B cell (primary cell): ENCODE measurements at regions not wholly inside any gene's neighbourhood (a gene's known extent, or its start where the extent isn't known, plus 50 kb on each side); places are given as distances from the start of the nearest gene placed in this dataset.

ENCODE experiments used
- ATAC-seq: fragments of 200-7000 bp; cut with Tn5 transposase; one replicate; pipeline ENCODE4 v1.10.0; 2021; ENCODE audit warnings: low read depth, mild to moderate bottlenecking, moderate number of reproducible peaks, moderate library complexity
- CTCF ChIA-PET: fragments of 350-600 bp; sonication (Branson Sonifier 250); formaldehyde crosslinking; loops from one replicate; lab custom pipeline; 2021; ENCODE audit warnings: antibody characterized with exemption, inconsistent platforms; lab: Charles Lee
- POLR2A ChIA-PET: fragments of 350-600 bp; sonication (Branson Sonifier 250); formaldehyde crosslinking; loops from one replicate; lab custom pipeline; 2021; ENCODE audit warnings: antibody characterized with exemption; lab: Charles Lee
- DNase-seq: peaks from one replicate; pipeline ENCODE4 v3.0.0; 2013
- H2AFZ ChIP-seq: 2 replicates; pipeline ENCODE4 v1.6.1; 2012; ENCODE audit warnings: mild to moderate bottlenecking, low read depth, low read length; ENCODE audit not compliant: insufficient read depth, poor library complexity, severe bottlenecking
- H3K27ac ChIP-seq, 2 donors: 1 replicate in 1 of 2; 2 replicates in 1 of 2; pipeline ENCODE4 v1.5.1; 2012 to 2013; ENCODE audit warnings: low read length in 2 of 2, mild to moderate bottlenecking in 2 of 2, moderate library complexity in 1 of 2
- H3K27me3 ChIP-seq, 4 experiments: fragments of 200-600 bp in 1 of 4; sonication (generic) in 1 of 4; replicated peaks in 1 of 4; 1 replicate in 2 of 4; 2 replicates in 2 of 4; pipeline versions ENCODE4 v1.6.1 to v1.7.0; 2013 to 2016; ENCODE audit warnings: low read length in 3 of 4, mild to moderate bottlenecking in 2 of 4, mixed read lengths in 1 of 4, moderate library complexity in 1 of 4; ENCODE audit not compliant: insufficient read depth in 4 of 4, control insufficient read depth in 3 of 4; ENCODE audit errors: control extremely low read depth in 1 of 4
- H3K36me3 ChIP-seq, 2 experiments: replicated peaks in 1 of 2; 1 replicate in 1 of 2; 2 replicates in 1 of 2; pipeline versions ENCODE4 v1.6.1 to v1.7.1; 2013; ENCODE audit warnings: low read length in 1 of 2; ENCODE audit not compliant: insufficient read depth in 2 of 2, control insufficient read depth in 1 of 2; ENCODE audit errors: control extremely low read depth in 1 of 2, extremely low read depth in 1 of 2
- H3K4me1 ChIP-seq, 2 donors: fragments of 200-600 bp in 1 of 2; sonication (generic) in 1 of 2; 1 replicate in 1 of 2; 2 replicates in 1 of 2; pipeline versions ENCODE4 v1.5.1 to v1.6.1; 2013 to 2017; ENCODE audit warnings: low read length in 2 of 2; ENCODE audit not compliant: control insufficient read depth in 2 of 2, insufficient read depth in 2 of 2
- H3K4me2 ChIP-seq: replicated peaks from 2 replicates; pipeline ENCODE3; 2012; ENCODE audit warnings: mild to moderate bottlenecking, low read depth, low read length; ENCODE audit not compliant: poor library complexity, severe bottlenecking
- H3K4me3 ChIP-seq, 5 experiments: fragments of 200-600 bp in 1 of 5; sonication (generic) in 1 of 5; 1 replicate in 3 of 5; 2 replicates in 2 of 5; pipeline versions ENCODE4 v1.5.1 to v1.7.0; 2011 to 2016; ENCODE audit warnings: low read length in 4 of 5, mild to moderate bottlenecking in 4 of 5, low read depth in 2 of 5, control low read depth in 1 of 5, moderate library complexity in 1 of 5; ENCODE audit not compliant: insufficient read depth in 1 of 5; ENCODE audit errors: control extremely low read depth in 1 of 5, extremely low read depth in 1 of 5
- H3K79me2 ChIP-seq: fragments of 200-600 bp; sonication (generic); one replicate; pipeline ENCODE4 v1.6.0; 2016; ENCODE audit warnings: low read length; ENCODE audit not compliant: control insufficient read depth, insufficient read depth
- H3K9ac ChIP-seq: fragments of 200-600 bp; sonication (generic); 2 replicates; pipeline ENCODE4 v1.6.1; 2017; ENCODE audit warnings: mild to moderate bottlenecking, low read length, moderate library complexity
- H3K9me3 ChIP-seq, 3 donors: one replicate each; pipeline versions ENCODE4 v1.6.1 to v1.7.1; 2013; ENCODE audit warnings: low read length in 2 of 3; ENCODE audit not compliant: control insufficient read depth in 2 of 3, insufficient read depth in 1 of 3; ENCODE audit errors: control extremely low read depth in 1 of 3
- H4K20me1 ChIP-seq: 2 replicates; pipeline ENCODE4 v1.6.0; 2012; ENCODE audit warnings: mild to moderate bottlenecking, low read length; ENCODE audit not compliant: insufficient read depth, control insufficient read depth, poor library complexity, severe bottlenecking
- H3K27ac Mint-ChIP-seq: one replicate; pipeline ENCODE4 v1.8.0; 2021; ENCODE audit warnings: mixed read lengths
- H3K27me3 Mint-ChIP-seq: one replicate; pipeline ENCODE4 v1.8.0; 2021; ENCODE audit warnings: mixed read lengths
- H3K4me1 Mint-ChIP-seq: one replicate; pipeline ENCODE4 v1.8.0; 2021; ENCODE audit warnings: mixed read lengths
- H3K4me3 Mint-ChIP-seq: one replicate; pipeline ENCODE4 v1.8.0; 2021; ENCODE audit warnings: mixed read lengths
- H3K9me3 Mint-ChIP-seq: one replicate; pipeline ENCODE4 v1.8.0; 2022; ENCODE audit warnings: mixed read lengths; ENCODE audit not compliant: insufficient read depth
- EZH2 ChIP-seq: IDR thresholded peaks from 2 replicates; pipeline ENCODE4 v1.6.1; 2012; ENCODE audit warnings: borderline replicate concordance, low read depth, mild to moderate bottlenecking, moderate library complexity, low read length; ENCODE audit not compliant: insufficient read depth, poor library complexity, severe bottlenecking
- WGBS: methylation state at CpG from one replicate; pipeline ENCODE4 v1.1.5; 2013; ENCODE audit warnings: missing lambda C conversion rate; ENCODE audit not compliant: insufficient coverage; 5-methylcytosine and 5-hydroxymethylcytosine counted together
- intact Hi-C: fragments of 100-400 bp; cut with micrococcal nuclease; formaldehyde crosslinking; loops from one replicate; pipeline ENCODE4 v1.10.0; 2022
- TF ChIP-seq, protein P1 (sequence below): fragments of 200-600 bp; IDR thresholded peaks from one replicate; pipeline ENCODE4 v1.8.0; 2022; ENCODE audit warnings: antibody characterized with exemption, mild to moderate bottlenecking

DNA sequence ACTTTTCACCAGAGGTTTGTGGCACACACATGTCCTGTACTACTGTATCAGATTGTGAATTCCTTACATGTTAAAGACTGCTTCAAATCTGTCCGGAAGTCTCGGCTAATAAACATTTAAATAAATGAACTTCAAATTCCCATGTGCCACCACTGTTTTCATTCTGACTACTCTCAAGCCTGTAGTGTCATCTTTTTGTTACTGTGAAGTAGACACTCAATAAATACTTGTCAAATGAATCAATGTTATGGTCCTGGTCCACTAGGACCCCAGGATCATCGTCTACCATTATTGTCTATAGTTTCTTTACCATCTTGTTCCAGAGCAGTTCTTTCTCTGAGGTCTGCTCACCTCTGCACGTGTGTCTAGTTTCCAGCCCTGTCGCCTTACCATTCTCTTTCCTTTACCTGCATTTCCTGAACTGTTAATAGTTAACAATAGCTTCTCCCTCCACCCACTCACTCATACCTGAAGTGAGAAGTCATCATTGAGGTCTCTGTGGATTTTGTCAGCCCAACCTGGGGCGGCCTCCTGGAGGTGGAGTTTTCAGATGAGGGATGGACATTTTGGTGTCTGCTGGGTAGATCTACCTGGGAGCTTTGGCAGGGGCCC lies 333.0 kb downstream of the SEC14L1 start:
- Mint-ChIP-seq H3K27ac (peak overlapping the region; percentile 83), H3K4me1 (peaks cover 93% of the 10 kb centered on the region), H3K4me3 (peak overlapping the region; percentile 66), H3K27me3 (no peaks in the 10 kb centered on the region), H3K9me3 (no peaks in the 10 kb centered on the region)
- Histone ChIP-seq H3K79me2 (peaks cover 100% of the 10 kb centered on the region), H2AFZ (no peak overlapping the region), H3K27me3 (no peaks in the 10 kb centered on the region), H3K4me1 (peaks cover 81 to 93% of the 10 kb centered on the region in 2 donors), H3K9me3 (no peaks in the 10 kb centered on the region), H3K27ac (peak overlapping the region in 1 of 2 donors; percentile 89), H3K4me3 (no peak overlapping the region), H4K20me1 (peaks cover 90% of the 10 kb centered on the region), H3K4me2 (peak overlapping the region; percentile 75), H3K36me3 (peaks cover 4 to 51% of the 10 kb centered on the region in 2 experiments), H3K9ac (no peak overlapping the region)
- WGBS: 44% methylated on average over 3 of the region's 6 CpGs
- no peak for TF ChIP-seq EZH2
- TF ChIP-seq, protein P1, sequence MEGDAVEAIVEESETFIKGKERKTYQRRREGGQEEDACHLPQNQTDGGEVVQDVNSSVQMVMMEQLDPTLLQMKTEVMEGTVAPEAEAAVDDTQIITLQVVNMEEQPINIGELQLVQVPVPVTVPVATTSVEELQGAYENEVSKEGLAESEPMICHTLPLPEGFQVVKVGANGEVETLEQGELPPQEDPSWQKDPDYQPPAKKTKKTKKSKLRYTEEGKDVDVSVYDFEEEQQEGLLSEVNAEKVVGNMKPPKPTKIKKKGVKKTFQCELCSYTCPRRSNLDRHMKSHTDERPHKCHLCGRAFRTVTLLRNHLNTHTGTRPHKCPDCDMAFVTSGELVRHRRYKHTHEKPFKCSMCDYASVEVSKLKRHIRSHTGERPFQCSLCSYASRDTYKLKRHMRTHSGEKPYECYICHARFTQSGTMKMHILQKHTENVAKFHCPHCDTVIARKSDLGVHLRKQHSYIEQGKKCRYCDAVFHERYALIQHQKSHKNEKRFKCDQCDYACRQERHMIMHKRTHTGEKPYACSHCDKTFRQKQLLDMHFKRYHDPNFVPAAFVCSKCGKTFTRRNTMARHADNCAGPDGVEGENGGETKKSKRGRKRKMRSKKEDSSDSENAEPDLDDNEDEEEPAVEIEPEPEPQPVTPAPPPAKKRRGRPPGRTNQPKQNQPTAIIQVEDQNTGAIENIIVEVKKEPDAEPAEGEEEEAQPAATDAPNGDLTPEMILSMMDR: no peak
- ChIA-PET CTCF (interaction anchor here (0.6 to 3.3 kb wide), 18 partner anchors 8 to 540 kb away, joined by 3 to 25 read pairs (median 5); no protein-coding TSS in a partner anchor), POLR2A (interaction anchor here (1.3 to 3.5 kb wide), 7 partner anchors 8 to 74 kb away, joined by 3 to 17 read pairs (median 5); no protein-coding TSS in a partner anchor)
- DNase-seq (no peak), ATAC-seq (no peak)
- intact Hi-C loops: no loop called here

DNA sequence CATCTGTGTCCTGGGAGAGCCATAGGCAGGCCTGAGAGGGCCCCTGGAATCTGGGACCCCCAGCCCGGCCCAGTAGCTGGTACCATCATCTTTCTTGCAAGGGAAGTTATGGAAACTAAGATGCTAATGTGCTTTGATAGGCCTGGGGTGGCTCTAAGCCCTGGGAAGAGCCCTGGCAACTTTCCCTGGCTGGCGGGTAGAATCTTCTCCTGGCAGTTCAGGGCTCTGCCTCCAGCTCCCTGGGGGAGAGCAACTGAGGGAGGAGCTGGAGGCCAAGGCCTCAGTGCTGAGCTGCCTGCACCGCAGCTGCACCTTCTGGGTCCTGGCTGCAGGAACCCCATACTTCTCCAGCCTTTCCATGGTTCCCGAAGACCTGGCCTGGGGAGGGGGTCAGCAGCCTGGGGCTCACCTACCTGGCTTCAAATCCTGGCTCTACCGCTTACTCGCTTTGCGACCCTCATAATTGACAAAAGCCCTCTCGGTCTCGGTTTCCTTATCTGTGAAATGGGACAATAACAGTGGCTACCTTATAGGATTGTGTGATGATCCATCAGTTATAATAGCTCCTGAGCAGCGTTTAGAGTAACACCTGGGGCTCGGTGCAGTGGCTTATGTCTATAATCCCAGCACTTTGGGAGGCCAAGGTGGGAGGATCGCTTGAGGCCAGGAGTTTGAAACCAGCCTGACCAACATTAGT lies 333.7 kb downstream of the SEC14L1 start:
- H3K4me3 Mint-ChIP-seq: peak overlapping the region; percentile 66
- H3K79me2 ChIP-seq: peaks cover 100% of the 10 kb centered on the region
- H3K36me3 ChIP-seq: peaks cover 4 to 50% of the 10 kb centered on the region in 2 experiments
- H3K27me3 ChIP-seq: no peaks in the 10 kb centered on the region
- H3K9ac ChIP-seq: peak overlapping the region; percentile 3
- H3K4me2 ChIP-seq: peak overlapping the region; percentile 75
- no peaks in the 10 kb centered on the region for H3K9me3 Mint-ChIP-seq
- peaks cover 90% of the 10 kb centered on the region for H4K20me1 ChIP-seq
- H2AFZ ChIP-seq: no peak overlapping the region
- ATAC-seq (no peak), DNase-seq (no peak)
- TF ChIP-seq, protein P1: no peak
- no peak for TF ChIP-seq EZH2
- H3K4me1 ChIP-seq: peaks cover 74 to 93% of the 10 kb centered on the region in 2 donors
- intact Hi-C loops: no loop called here
- peak overlapping the region; percentile 3 to 89 for H3K27ac ChIP-seq
- 85% methylated on average over 8 of the region's 12 CpGs for WGBS
- H3K27me3 Mint-ChIP-seq: no peaks in the 10 kb centered on the region
- POLR2A ChIA-PET: interaction anchor here (0.6 to 1.5 kb wide), 8 partner anchors 9 to 149 kb away, joined by 3 to 4 read pairs (median 3); no protein-coding TSS in a partner anchor
- H3K4me1 Mint-ChIP-seq: peaks cover 93% of the 10 kb centered on the region
- H3K4me3 ChIP-seq: no peak overlapping the region
- H3K9me3 ChIP-seq: no peaks in the 10 kb centered on the region
- CTCF ChIA-PET: interaction anchor here (0.6 to 3.3 kb wide), 8 partner anchors 9 to 143 kb away, joined by 3 to 19 read pairs (median 4); no protein-coding TSS in a partner anchor
- H3K27ac Mint-ChIP-seq: peak overlapping the region; percentile 83
